GM12878 (cell line): ENCODE measurements at regions not wholly inside any gene's neighbourhood (a gene's known extent, or its start where the extent isn't known, plus 50 kb on each side); places are given as distances from the start of the nearest gene placed in this dataset.

Experiments used
- CBFB ChIP-seq: IDR thresholded peaks from 2 replicates; pipeline ENCODE4 v1.6.1; 2016; ENCODE audit warnings: antibody characterized with exemption, low read depth
- HDAC2 ChIP-seq: fragments of 200-600 bp; sonication (generic); IDR thresholded peaks from 2 replicates; pipeline ENCODE4 v1.6.1; 2017
- NRF1 ChIP-seq: conservative IDR thresholded peaks from 2 replicates; pipeline ENCODE4 v1.6.1; 2011; ENCODE audit warnings: mild to moderate bottlenecking, low read depth, low read length, improper control_type of control experiment
- POLR2AphosphoS5 ChIP-seq: IDR thresholded peaks from 2 replicates; pipeline ENCODE4 v1.6.1; 2011; ENCODE audit warnings: mild to moderate bottlenecking, low read length, inconsistent platforms
- RFX5 ChIP-seq: IDR thresholded peaks from 2 replicates; pipeline ENCODE4 v1.6.1; 2011; ENCODE audit warnings: low read depth, low read length, improper control_type of control experiment
- TAF1 ChIP-seq: IDR thresholded peaks from 2 replicates; pipeline ENCODE4 v1.6.1; 2011; ENCODE audit warnings: mild to moderate bottlenecking, low read depth, low read length, borderline replicate concordance
- TCF7 ChIP-seq: IDR thresholded peaks from 2 replicates; pipeline ENCODE4 v1.6.1; 2014; ENCODE audit warnings: antibody characterized with exemption, borderline replicate concordance
- YBX1 ChIP-seq: fragments of 450-650 bp; IDR thresholded peaks from 2 replicates; pipeline ENCODE4 v1.6.1; 2016; ENCODE audit warnings: antibody characterized with exemption
- ZBTB4 ChIP-seq: fragments of 450-650 bp; formaldehyde crosslinking; IDR thresholded peaks from 2 replicates; pipeline ENCODE4 v1.4.0; 2022; ENCODE audit warnings: mild to moderate bottlenecking, moderate library complexity

GRCh38 chr18:22314420-22314819, 103.3 kb downstream of the CTAGE1 start:
- TF ChIP-seq TAF1 (no peak), NRF1 (no peak), CBFB (no peak), TCF7 (no peak), POLR2AphosphoS5 (no peak), ZBTB4 (CRISPR knock-in tag) (no peak), HDAC2 (no peak), RFX5 (no peak), YBX1 (no peak)
